HepG2 (cell line): ENCODE measurements at regions not wholly inside any gene's neighbourhood (a gene's known extent, or its start where the extent isn't known, plus 50 kb on each side); places are given as distances from the start of the nearest gene placed in this dataset.
"Not testable (repeated sequence)": the region's sequence is repeated elsewhere in the genome, so short reads cannot be mapped to it uniquely, and the experiment has no call there.

Experiments used
- ATAC-seq: fragments of 200-7000 bp; cut with Tn5 transposase; 3 replicates; pipeline ENCODE4 v1.9.1; 2020; ENCODE audit warnings: mild to moderate bottlenecking, moderate library complexity
- BruUV-seq: library from RNA; stranded (reverse); fragments of 400-500 nt; replicated peaks from 2 replicates; lab custom pipeline; 2021; lab: Mats Ljungman, UMichigan
- CTCF ChIA-PET: fragments of 300-600 bp; formaldehyde crosslinking; extraction: SDS; loops from one replicate; lab custom pipeline; 2021; ENCODE audit warnings: low total read pairs, inconsistent platforms, low intra/inter-chr PET ratio; lab: Yijun Ruan, JAX
- POLR2A ChIA-PET: fragments of 350-600 bp; sonication (Branson Sonifier 250); formaldehyde crosslinking; loops from one replicate; lab custom pipeline; 2020; ENCODE audit warnings: antibody characterized with exemption, inconsistent platforms; lab: Yijun Ruan, JAX
- DNase-seq: peaks from one replicate; pipeline ENCODE4 v3.0.0-alpha.2; 2015; ENCODE audit warnings: low spot score
- FAIRE-seq: peaks from 3 replicates; lab custom pipeline; 2011; peaks lifted over from hg19 to GRCh38; lab: Jason Lieb, UNC
- H2AFZ ChIP-seq: one replicate; pipeline ENCODE4 v1.6.1; 2011; ENCODE audit warnings: low read length, inconsistent platforms
- H3K27ac ChIP-seq: fragments of 300-600 bp; 3 replicates; pipeline ENCODE4 v1.8.0; 2011; ENCODE audit warnings: mixed run types, mild to moderate bottlenecking, mixed read lengths, low read length, inconsistent platforms; ENCODE audit not compliant: insufficient read depth; ENCODE audit errors: extremely low read length
- H3K27me3 ChIP-seq, 2 experiments: fragments of 200-600 bp in 1 of 2; 2 replicates in 1 of 2; 3 replicates in 1 of 2; pipeline versions ENCODE4 v1.6.0 to v1.8.0; 2011; ENCODE audit warnings: low read length in 2 of 2, mild to moderate bottlenecking in 2 of 2, moderate library complexity in 2 of 2, inconsistent platforms in 1 of 2; ENCODE audit not compliant: insufficient read depth in 2 of 2, control insufficient read depth in 1 of 2
- H3K36me3 ChIP-seq, 2 experiments: fragments of 200-600 bp in 1 of 2; replicated peaks in 1 of 2; 2 replicates in 1 of 2; 3 replicates in 1 of 2; pipeline versions ENCODE4 v1.5.1 to v1.8.0; 2011; ENCODE audit warnings: low read length in 2 of 2, inconsistent platforms in 1 of 2; ENCODE audit not compliant: insufficient read depth in 2 of 2, control insufficient read depth in 1 of 2
- H3K4me1 ChIP-seq: 2 replicates; pipeline ENCODE4 v1.5.1; 2012; ENCODE audit warnings: low read length, inconsistent platforms; ENCODE audit not compliant: insufficient read depth
- H3K4me2 ChIP-seq: 2 replicates; pipeline ENCODE4 v1.6.0; 2011; ENCODE audit warnings: low read depth, low read length, inconsistent platforms
- H3K4me3 ChIP-seq, 3 experiments: fragments of 200-600 bp in 1 of 3; sonication (generic), shearing (Covaris generic) in 1 of 3; replicated peaks in 1 of 3; 2 replicates each; pipeline ENCODE4 v1.5.1; 2011 to 2016; ENCODE audit warnings: low read length in 3 of 3, inconsistent platforms in 2 of 3, low read depth in 2 of 3, mild to moderate bottlenecking in 2 of 3, control low read depth in 1 of 3, mixed read lengths in 1 of 3; ENCODE audit not compliant: insufficient read depth in 1 of 3
- H3K79me2 ChIP-seq: one replicate; pipeline ENCODE4 v1.6.1; 2011; ENCODE audit warnings: low read length, inconsistent platforms; ENCODE audit not compliant: insufficient read depth
- H3K9ac ChIP-seq: 2 replicates; pipeline ENCODE4 v1.6.0; 2011; ENCODE audit warnings: mild to moderate bottlenecking, low read depth, low read length, inconsistent platforms; ENCODE audit not compliant: insufficient read depth
- H3K9me3 ChIP-seq: 2 replicates; pipeline ENCODE4 v1.5.1; 2012; ENCODE audit warnings: mild to moderate bottlenecking, low read length
- H4K20me1 ChIP-seq: 2 replicates; pipeline ENCODE4 v1.6.0; 2011; ENCODE audit warnings: inconsistent platforms, mild to moderate bottlenecking, low read length, moderate library complexity; ENCODE audit not compliant: insufficient read depth
- ISX ChIP-seq: sonication (generic); formaldehyde crosslinking; conservative IDR thresholded peaks from 2 replicates; pipeline ENCODE4 v1.5.0; 2020; ENCODE audit warnings: missing genetic modification reagents
- PHF20 ChIP-seq: sonication (generic); formaldehyde crosslinking; IDR thresholded peaks from 2 replicates; pipeline ENCODE4 v1.5.0; 2020; ENCODE audit warnings: mild to moderate bottlenecking, missing genetic modification reagents
- TCF7L2 ChIP-seq: IDR thresholded peaks from 2 replicates; pipeline ENCODE4 v1.6.1; 2011; ENCODE audit warnings: mild to moderate bottlenecking, low read depth, low read length, moderate library complexity
- ZNF333 ChIP-seq: sonication (generic); formaldehyde crosslinking; IDR thresholded peaks from 2 replicates; pipeline ENCODE4 v1.4.0; 2020; ENCODE audit warnings: mild to moderate bottlenecking, missing genetic modification reagents, borderline replicate concordance
- ZNF530 ChIP-seq: sonication (generic); formaldehyde crosslinking; IDR thresholded peaks from 2 replicates; pipeline ENCODE4 v1.5.0; 2020; ENCODE audit warnings: low read depth, mild to moderate bottlenecking, missing genetic modification reagents
- WGBS: methylation state at CpG from one replicate; pipeline ENCODE4 v1.1.6; 2017; ENCODE audit warnings: low lambda C conversion rate; 5-methylcytosine and 5-hydroxymethylcytosine counted together
- in situ Hi-C: cut with HindIII; loops from 2 replicates; pipeline ENCODE4 v1.10.0; 2017; ENCODE audit warnings: low pct_unique_long_range_greater_than_20kb; ENCODE audit not compliant: extremely low pct_ligation_motif_present
- intact Hi-C: fragments of 100-400 bp; cut with micrococcal nuclease; formaldehyde crosslinking; loops from one replicate; pipeline ENCODE4 v1.10.0; 2022; ENCODE audit not compliant: unreplicated experiment

GRCh38 chr10:85493703-85494102 is 872.9 kb downstream of the GRID1 start:
- no peaks in the 10 kb centered on the region for H3K9me3 ChIP-seq
- H4K20me1 ChIP-seq: no peaks in the 10 kb centered on the region
- no peak for DNase-seq
- FAIRE-seq: no peak
- WGBS: under 1% methylated on average over 3 of the region's 3 CpGs
- in situ Hi-C loops (no loop called here), intact Hi-C loops (no loop called here)
- no TSS peak for BruUV-seq
- H3K27me3 ChIP-seq: no peaks in the 10 kb centered on the region
- H3K9ac ChIP-seq: no peak overlapping the region
- no peaks in the 10 kb centered on the region for H3K4me1 ChIP-seq
- H3K79me2 ChIP-seq: no peaks in the 10 kb centered on the region
- H3K4me2 ChIP-seq: no peak overlapping the region
- H3K36me3 ChIP-seq: no peaks in the 10 kb centered on the region
- no peak overlapping the region for H3K4me3 ChIP-seq
- ChIA-PET POLR2A (no interaction called here), CTCF (no interaction called here)
- no peak overlapping the region for H3K27ac ChIP-seq
- no peak for ATAC-seq
- TF ChIP-seq ISX (CRISPR knock-in tag): no peak
- TF ChIP-seq TCF7L2: no peak
- no peak for TF ChIP-seq ZNF333 (CRISPR knock-in tag)
- TF ChIP-seq ZNF530 (CRISPR knock-in tag): no peak
- no peak for TF ChIP-seq PHF20 (CRISPR knock-in tag)
- H2AFZ ChIP-seq: no peak overlapping the region

- H2AFZ ChIP-seq, H3K27me3 ChIP-seq, H3K27ac ChIP-seq, H3K4me1 ChIP-seq, H4K20me1 ChIP-seq, intact Hi-C loops, CTCF ChIA-PET, H3K9me3 ChIP-seq, DNase-seq, POLR2A ChIA-PET, H3K36me3 ChIP-seq, H3K4me3 ChIP-seq, ATAC-seq, BruUV-seq, FAIRE-seq, H3K4me2 ChIP-seq, H3K9ac ChIP-seq, H3K79me2 ChIP-seq, in situ Hi-C loops: not testable (repeated sequence)
- 55% methylated on average over 2 of the region's 10 CpGs for WGBS
These were observed 862.0 kb downstream of the GRID1 start for GRCh38 chr10:85504641-85505040.
